ENCODE measurements at regions not wholly inside any gene's neighbourhood (a gene's known extent, or its start where the extent isn't known, plus 50 kb on each side); places are given as distances from the start of the nearest gene placed in this dataset.

- Mint-ChIP-seq H3K27me3 (ENCODE audit: low read depth) (no peaks in the 10 kb centered on the region), H3K4me3 (no peak overlapping the region), H3K9me3 (peaks cover 8 to 17% of the 10 kb centered on the region in 2 experiments; a peak in 4 of 5 replicates), H3K27ac (peak overlapping the region in 1 of 3 experiments; percentile 37; a peak in 2 of 7 replicates), H3K36me3 (ENCODE audit: insufficient read depth in 1 of 3, low read depth in 3 of 3) (peaks cover under 1 to 16% (median 2%) of the 10 kb centered on the region in 3 experiments), H3K4me1 (peaks cover 20 to 25% of the 10 kb centered on the region in 2 experiments)
- no CpG with 5 or more reads among the region's 12 CpGs for WGBS (ENCODE audit: extremely low coverage, insufficient read length, low lambda C conversion rate)
- no peak overlapping the region for H4K5ac ChIP-seq (ENCODE audit: insufficient read length, low read depth, low read length)
- H4K91ac ChIP-seq (ENCODE audit: insufficient read length, low read depth, low read length), result no peak overlapping the region
- no peak overlapping the region for H3K27ac ChIP-seq (ENCODE audit: insufficient read length, low read depth, low read length)
- DNase-seq, result peak; percentile 52
- H2AK5ac ChIP-seq (ENCODE audit: insufficient read length, low read length), result no peak overlapping the region
- no peak overlapping the region for H2BK120ac ChIP-seq (ENCODE audit: low read depth, low read length, poor library complexity, severe bottlenecking)
- no peaks in the 10 kb centered on the region for H3K79me2 ChIP-seq (ENCODE audit: insufficient read depth, low read length)
- peak overlapping the region; percentile 21; the same call in 1 of the 2 replicates for H3K14ac ChIP-seq (ENCODE audit: insufficient read depth, low read length)
- no peak overlapping the region for H2BK15ac ChIP-seq (ENCODE audit: low read depth, low read length)
- no peaks in the 10 kb centered on the region for H3K9me3 ChIP-seq (ENCODE audit: control insufficient read depth, low read depth, low read length)
- H3K27me3 ChIP-seq (ENCODE audit: insufficient read depth, low read length), result no peaks in the 10 kb centered on the region
- H3K23ac ChIP-seq (ENCODE audit: insufficient read length, low read depth, low read length), result no peak overlapping the region
- H3T11ph ChIP-seq (ENCODE audit: low read length), result no peak overlapping the region
- H3K79me1 ChIP-seq (ENCODE audit: insufficient read depth, low read depth, low read length, poor library complexity, severe bottlenecking), result no peaks in the 10 kb centered on the region
- H4K20me1 ChIP-seq (ENCODE audit: control insufficient read depth, insufficient read depth, insufficient read length), result no peaks in the 10 kb centered on the region
- peak; percentile 51 for TF ChIP-seq CTCF (conservative IDR thresholded peaks at IDR 0.05)
- H3K18ac ChIP-seq (ENCODE audit: insufficient read length, low read depth, low read length), result no peak overlapping the region
- H3K4ac ChIP-seq (ENCODE audit: low read depth, low read length), result no peak overlapping the region
- no peak overlapping the region for H3K56ac ChIP-seq (ENCODE audit: insufficient read length, low read depth, low read length)
- H3K23me2 ChIP-seq (ENCODE audit: insufficient read length, low read depth, low read length, poor library complexity, severe bottlenecking), result no peaks in the 10 kb centered on the region
- no peak overlapping the region for H4K8ac ChIP-seq (replicated peaks; ENCODE audit: insufficient read length, low read depth, low read length)
- no peak overlapping the region for H3K9ac ChIP-seq (ENCODE audit: extremely low read depth, insufficient read length, low read length)
- no peak overlapping the region for H3K4me2 ChIP-seq (ENCODE audit: insufficient read depth, insufficient read length, low read length)
- H3K4me1 ChIP-seq (ENCODE audit: insufficient read depth, low read length), result no peaks in the 10 kb centered on the region; the same call in 1 of the 2 replicates
- no peak overlapping the region for H2AFZ ChIP-seq (ENCODE audit: low read length)
- H2BK12ac ChIP-seq (ENCODE audit: insufficient read length, low read depth, low read length), result no peak overlapping the region
- no peak overlapping the region for H2BK20ac ChIP-seq (ENCODE audit: low read depth, low read length, poor library complexity, severe bottlenecking)
- H2BK5ac ChIP-seq (ENCODE audit: insufficient read length, low read length), result no peak overlapping the region
These were observed 57.4 kb downstream of the ZNF648 start for GRCh38 chr1:182003953-182004586.
